T1000 (cell line): ENCODE measurements at regions not wholly inside any gene's neighbourhood (a gene's known extent, or its start where the extent isn't known, plus 50 kb on each side); places are given as distances from the start of the nearest gene placed in this dataset.

ENCODE experiments used
- DNase-seq: peaks from one replicate; lab custom pipeline; 2025; ENCODE audit warnings: mixed read lengths; lab: John Stamatoyannopoulos, UW

GRCh38 chr10:118501171-118501570 lies 94.3 kb downstream of the PRLHR start:
- DNase-seq: no peak

GRCh38 chr10:118500477-118501104 lies 94.9 kb downstream of the PRLHR start:
- no peak for DNase-seq

GRCh38 chr10:118499186-118499585 lies 96.3 kb downstream of the PRLHR start:
- no peak for DNase-seq

- DNase-seq: no peak
Measured at GRCh38 chr10:118498623-118499022, 96.8 kb downstream of the PRLHR start.

- no peak for DNase-seq
Measured at GRCh38 chr10:118497227-118497626, 98.2 kb downstream of the PRLHR start.

- no peak for DNase-seq
Measured at GRCh38 chr10:118496525-118496924, 98.9 kb downstream of the PRLHR start.

- DNase-seq: no peak
Measured at GRCh38 chr10:118495499-118495898, 99.9 kb downstream of the PRLHR start.

- no peak for DNase-seq
Measured at GRCh38 chr10:118491055-118491454, 104.4 kb downstream of the PRLHR start.

- DNase-seq: no peak
Measured at GRCh38 chr10:118488710-118489497, 106.5 kb downstream of the PRLHR start.

GRCh38 chr10:118485641-118486040 lies 109.8 kb downstream of the PRLHR start:
- DNase-seq: no peak

GRCh38 chr10:118484152-118484871 lies 111.1 kb downstream of the PRLHR start:
- no peak for DNase-seq

GRCh38 chr10:118483496-118483895 lies 112.0 kb downstream of the PRLHR start:
- no peak for DNase-seq

- DNase-seq: no peak
Measured at GRCh38 chr10:118482393-118483331, 112.8 kb downstream of the PRLHR start.

- DNase-seq: no peak
Measured at GRCh38 chr10:118481871-118482270, 113.6 kb downstream of the PRLHR start.

- no peak for DNase-seq
Measured at GRCh38 chr10:118475214-118475613, 120.2 kb downstream of the PRLHR start.

GRCh38 chr10:118474111-118474510 lies 121.3 kb downstream of the PRLHR start:
- no peak for DNase-seq

GRCh38 chr10:118473305-118473960 lies 122.0 kb downstream of the PRLHR start:
- no peak for DNase-seq

GRCh38 chr10:118472415-118473304 lies 122.8 kb downstream of the PRLHR start:
- DNase-seq: no peak

- peak; percentile 18 for DNase-seq
Measured at GRCh38 chr10:118471863-118472262, 123.6 kb downstream of the PRLHR start.

- no peak for DNase-seq
Measured at GRCh38 chr10:118470470-118470869, 125.0 kb downstream of the PRLHR start.
